ENCODE measurements at regions not wholly inside any gene's neighbourhood (a gene's known extent, or its start where the extent isn't known, plus 50 kb on each side); places are given as distances from the start of the nearest gene placed in this dataset.

DNA sequence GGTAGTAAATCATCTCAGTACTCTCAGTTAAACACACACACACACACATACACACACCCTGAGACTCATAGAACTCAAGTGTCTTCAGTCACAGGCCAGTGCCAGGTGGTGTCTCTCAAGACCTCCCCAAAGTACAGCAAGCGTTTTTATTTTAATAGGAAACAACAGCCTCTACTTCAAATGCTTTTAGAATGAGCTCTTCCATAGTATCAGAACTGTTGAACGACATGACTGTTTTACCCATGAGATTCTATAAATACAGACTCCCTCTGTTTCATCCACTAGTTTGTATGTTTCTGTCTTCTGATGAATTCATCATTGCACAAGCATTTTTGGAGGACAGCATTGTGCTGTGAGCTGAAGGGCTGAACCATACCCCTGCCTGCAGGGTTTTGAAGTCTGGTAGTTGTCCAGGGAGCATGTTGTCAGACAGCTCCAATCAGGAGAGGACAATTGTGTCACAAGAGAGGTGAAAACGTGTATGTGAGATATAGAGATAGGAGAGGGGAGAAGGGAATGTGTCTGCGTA lies 201.0 kb upstream of the BCL6 start:
- FAIRE-seq (no peak), DNase-seq (ENCODE audit: low spot score in 2 of 2) (no peak)

DNA sequence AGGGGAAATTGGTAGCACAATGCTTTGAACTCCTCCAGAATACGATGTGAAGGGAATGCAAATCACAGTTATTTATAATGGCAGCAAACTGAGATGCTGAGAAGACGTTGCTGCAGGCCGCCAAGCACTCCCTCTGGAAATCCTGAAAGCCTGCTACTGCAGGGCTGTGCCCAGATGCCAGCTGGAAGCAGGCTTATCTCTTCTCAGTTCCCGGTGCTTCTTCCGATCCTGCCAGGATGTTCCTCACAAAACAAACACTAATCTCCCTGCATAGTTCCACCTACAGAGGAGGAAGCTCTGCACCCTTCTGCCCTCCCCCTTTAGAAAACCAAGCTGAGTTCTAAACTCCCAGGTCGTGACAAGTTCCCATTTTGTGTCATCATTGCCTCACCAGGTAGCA lies 201.7 kb upstream of the BCL6 start:
- FAIRE-seq (no peak), DNase-seq (ENCODE audit: low spot score in 2 of 2) (no peak)

DNA sequence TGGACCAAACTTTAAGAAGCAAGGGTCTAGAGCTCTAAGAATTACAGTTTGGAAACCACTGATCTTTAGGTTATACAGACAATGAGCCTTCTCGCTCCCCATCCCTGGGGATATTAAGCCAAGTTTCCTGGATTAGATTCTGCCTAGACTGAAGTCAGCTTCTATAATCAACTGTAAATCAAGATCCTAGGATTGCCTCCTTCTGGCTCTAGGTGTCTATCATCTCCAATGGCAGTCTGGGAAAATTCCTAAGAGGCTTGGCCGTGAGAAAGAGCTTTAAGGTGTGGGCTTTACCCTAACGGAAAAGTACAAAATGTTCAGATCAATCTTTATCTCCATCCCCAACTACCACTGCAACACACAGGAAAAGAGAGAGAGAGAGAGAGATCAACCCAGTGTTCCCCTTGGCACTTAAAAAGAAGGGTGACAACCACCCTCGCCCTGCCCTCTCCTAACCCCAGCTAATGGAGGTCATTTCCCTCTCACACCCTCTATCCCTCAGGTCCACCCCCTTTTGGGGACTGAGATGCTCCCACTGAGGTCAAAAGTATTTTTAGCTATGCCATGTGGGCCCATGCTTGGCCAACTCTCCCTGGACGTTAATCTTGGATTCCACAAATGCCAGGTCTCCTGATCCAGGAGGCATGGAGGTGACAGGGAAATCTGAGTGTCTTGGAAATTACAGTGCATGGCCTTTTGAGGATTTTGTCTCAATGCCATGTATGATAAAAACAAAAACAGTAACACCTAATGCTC lies 202.8 kb upstream of the BCL6 start:
- DNase-seq (ENCODE audit: low spot score in 2 of 2): no peak
- FAIRE-seq: no peak

DNA sequence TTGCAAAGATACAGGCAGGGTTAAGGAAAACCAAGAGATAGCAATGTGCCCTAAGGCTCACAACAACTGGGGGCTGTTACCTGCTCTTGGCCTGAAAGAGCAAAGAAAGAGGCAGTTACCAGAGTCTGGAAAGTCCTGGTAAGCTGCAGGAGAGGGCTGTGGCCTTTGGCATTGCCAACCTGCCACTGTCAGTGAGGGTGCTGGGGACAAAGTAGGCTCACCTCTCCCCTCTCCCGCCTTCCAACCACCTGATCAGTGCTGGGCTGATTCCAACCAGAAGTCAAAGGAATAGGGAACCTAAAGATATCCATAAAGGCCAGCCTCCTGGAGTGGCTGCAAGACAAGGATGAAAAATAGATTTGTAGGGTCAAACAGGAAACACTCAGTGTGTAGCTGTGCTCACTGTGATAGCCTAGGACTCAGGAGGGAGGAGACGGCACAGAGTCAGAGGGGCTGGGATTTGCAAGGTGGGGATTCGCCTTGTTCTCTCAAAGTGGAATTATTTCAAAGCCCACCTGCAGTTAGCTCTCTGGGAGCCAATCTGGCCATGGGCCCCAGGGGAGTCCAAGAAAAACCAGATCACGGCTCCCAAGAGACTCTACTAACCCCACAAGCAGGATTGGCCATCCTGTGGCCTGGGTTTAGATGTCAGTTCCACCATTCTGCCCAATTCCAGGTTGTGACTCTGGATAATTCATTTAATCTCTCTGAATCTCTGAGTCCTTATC lies 204.0 kb upstream of the BCL6 start:
- FAIRE-seq: no peak

DNA sequence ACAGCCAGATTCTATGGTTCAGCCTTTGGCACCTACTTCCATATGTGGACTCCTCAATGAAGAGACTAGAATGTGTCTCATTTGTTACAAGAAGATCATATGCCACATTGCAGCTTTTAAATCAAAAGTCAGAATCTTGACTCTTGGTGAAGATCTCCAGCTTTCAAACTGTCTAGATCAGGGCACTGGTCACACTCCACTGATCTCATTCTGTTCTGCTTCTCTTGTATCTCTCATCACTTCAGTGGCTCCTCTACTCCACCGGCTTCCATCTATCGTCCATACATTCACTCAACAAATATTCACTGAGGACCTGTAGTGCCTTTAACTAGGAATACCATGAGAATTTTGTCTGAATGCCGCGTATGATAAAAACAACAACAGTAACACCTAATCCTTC lies 203.3 kb upstream of the LPP start:
- FAIRE-seq (no peak), DNase-seq (ENCODE audit: low spot score in 2 of 2) (no peak)

More for the DNA sequence above, 204.0 kb upstream of the BCL6 start:
- no peak for DNase-seq (ENCODE audit: low spot score in 2 of 2)

DNA sequence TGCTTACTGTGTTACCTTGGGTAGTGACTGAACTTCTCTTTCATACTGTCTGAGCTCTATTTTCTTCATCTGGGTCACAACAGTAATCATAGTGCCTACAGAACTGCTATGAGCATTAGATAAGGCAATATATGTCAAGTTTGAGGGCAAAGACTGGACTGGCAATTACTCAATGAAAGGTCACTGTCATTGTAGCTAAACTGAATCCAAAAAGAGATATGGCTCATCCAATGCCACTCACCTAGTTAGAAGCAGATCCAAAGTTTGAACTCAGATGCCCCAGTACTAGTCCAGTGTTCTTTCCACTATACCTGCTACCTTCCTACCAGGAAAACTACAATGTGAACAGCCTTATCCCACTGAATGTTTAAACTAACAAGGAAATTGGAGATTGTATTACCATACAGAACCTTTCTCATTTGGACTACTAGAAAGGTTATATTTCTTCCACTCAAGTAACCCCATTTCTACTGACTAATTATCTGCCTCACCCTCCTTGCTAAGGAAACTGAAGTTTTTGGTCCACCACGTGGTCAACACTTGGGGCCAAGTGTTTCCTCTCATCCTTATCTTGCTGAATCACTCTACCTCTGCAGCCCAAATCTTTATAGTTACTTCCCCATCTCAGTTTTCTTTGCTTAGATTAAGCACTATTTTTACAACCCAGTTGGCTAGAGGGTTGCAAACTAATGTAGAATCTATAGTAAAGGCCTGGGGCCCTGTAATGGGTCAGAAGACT lies 202.3 kb upstream of the LPP start:
- no peak for FAIRE-seq
- no peak for DNase-seq (ENCODE audit: low spot score in 2 of 2)

DNA sequence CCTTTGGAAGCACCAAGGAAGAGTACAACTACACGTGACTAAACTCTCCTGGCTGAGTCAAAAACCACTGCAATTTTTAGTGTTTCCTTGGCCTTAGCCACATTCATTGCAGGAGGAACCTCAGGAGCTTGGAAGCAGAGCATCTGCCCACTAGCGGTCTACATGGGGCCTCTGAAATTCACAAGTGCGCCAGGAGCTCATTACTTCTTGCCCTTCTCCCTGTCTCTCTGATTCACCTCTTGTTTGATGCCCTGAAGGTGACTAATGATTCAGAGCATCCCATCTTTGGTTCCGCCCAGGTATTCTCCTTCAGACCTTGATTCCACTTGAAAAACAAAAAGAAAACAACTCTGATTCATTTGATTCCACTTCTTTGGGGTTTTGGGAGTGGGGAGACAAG lies 201.1 kb upstream of the LPP start:
- no peak for FAIRE-seq
- no peak for DNase-seq (ENCODE audit: low spot score in 2 of 2)

DNA sequence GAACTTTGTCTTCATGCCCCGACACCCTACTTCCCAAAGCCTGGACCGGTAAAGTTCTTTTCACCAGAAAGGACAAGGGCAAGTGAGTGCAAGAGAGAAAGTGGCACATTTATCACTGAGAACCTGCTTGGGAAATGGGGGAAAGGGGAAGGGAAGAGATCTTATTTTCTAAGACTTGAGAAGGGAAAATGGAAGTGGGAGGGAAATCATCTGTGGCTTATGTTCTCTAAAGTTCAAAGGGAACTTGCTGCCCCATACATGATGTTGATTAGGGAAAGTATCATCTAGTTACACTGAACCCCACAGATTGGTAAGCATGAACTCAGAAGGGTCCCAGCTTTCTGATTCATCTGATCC lies 199.5 kb upstream of the LPP start:
- no peak for FAIRE-seq

DNA sequence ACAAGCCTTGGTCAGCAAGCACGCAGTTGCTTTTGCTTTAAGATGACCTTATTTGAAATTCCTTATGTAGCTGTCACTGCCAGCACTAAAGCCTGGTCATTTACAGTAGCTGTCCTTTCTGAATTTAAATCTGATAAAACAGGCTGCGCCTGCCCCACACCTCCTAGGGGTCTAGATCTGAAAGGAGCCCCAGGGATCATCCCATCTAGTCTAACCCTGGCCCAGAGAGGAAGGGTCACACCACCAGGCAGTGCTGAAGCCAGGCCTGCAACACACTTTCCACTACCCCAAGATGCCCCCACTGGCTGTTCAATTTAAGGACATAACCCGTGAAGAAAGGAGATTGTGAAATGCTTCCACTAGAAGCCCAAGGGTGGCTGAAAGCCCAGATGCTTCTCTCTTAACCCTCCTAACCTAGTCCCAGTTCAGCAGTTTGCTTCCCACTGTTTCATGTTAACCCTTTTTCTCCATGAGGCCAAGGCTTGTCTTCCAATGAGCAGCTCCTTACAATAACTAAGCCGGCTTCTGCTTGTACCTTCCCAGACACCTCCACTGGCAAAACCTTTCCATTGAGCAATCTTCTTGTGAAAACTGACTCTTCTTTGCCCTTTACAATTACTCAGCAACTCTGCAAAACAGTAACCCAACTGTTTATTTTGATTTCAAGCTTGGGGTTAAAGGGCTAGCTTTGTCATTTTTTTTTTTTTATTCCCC lies 198.9 kb upstream of the LPP start:
- DNase-seq (ENCODE audit: low spot score in 2 of 2) (no peak), FAIRE-seq (no peak)

More for the DNA sequence above, 199.5 kb upstream of the LPP start:
- no peak for DNase-seq (ENCODE audit: low spot score in 2 of 2)

DNA sequence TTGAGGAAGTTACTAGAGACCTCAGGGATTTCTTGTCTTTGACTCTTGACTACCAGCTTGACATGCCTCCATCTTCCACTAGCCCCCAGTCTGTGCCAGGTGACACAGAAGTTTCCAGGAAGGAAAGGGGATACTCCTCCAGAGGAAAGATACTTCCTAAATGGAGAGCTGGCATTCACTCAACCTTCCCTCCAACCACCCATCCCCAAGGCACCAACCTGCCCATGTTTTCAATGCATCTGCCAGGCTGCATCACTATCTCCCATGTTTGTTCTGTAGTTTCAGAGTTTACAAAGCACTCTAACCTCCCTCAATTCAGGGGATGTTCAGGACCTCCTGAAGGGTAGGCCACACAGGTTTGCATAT lies 198.4 kb upstream of the LPP start:
- DNase-seq (ENCODE audit: low spot score in 2 of 2) (no peak), FAIRE-seq (no peak)

DNA sequence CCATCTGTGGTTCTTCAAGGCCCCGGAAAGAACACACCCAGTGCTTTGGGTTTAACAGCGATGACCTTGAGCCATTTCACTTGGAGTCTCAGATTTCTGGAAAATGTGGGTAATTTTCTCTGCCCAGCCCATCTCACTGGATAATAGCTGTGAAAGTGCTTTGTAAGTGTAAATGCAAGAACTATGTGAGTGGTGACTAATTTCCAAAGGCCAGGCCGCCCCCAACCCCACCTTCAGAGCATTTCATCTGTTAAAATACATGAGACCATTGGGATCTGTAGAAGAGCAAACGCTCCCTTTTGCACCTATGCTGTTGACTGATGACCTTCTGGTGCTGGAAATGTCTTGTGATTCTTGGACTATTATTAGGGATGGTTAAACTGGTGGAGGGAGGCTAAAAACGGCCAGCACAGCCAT lies 196.8 kb upstream of the LPP start:
- FAIRE-seq (no peak), DNase-seq (ENCODE audit: low spot score in 2 of 2) (no peak)

DNA sequence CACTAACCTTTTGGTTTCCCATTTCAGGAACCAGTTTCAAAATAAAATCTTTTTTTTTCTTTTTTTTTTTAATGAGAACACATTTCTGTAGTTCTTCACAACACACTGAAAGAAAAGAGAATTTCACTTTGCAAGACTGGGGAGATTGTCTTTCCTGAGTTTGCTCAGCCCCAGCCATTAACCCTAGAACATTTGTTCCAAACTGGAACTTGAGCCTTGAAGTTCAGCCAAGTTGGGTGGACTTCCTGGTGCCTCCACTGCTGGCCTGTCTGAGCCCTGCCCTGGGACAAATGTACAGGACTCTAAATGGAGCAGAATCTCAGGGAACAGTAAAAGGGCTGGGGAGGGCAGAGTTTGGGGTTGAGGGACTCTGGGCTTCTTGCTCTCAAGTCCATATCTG lies 196.4 kb upstream of the LPP start:
- no peak for DNase-seq (ENCODE audit: low spot score in 2 of 2)
- no peak for FAIRE-seq

DNA sequence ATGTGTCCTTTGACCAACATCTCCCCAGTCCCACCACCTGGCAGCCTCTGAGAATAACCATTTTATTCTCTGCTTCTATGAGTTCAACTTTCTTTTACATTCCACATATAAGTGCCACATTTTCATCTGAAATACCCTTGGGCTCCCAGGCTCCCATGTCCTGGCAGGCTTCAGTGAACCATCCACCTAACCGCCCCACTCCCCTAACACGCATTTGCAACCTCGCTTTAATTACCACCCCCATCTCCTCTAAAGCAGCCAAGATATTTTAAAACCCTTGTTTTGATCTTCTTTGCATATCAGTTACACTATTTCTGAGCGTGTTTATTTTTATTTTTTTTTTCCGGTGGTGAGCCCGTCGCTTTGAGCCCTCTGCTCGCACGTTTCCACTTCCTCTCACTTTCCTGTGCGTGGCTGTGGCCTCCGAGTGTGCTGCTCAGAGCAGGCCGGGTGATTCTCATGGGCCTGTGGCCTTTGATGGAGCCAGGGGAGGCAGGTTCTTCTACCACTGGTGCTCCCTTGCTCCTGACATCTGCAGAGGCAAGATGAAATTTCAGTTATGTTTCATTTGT lies 195.4 kb upstream of the LPP start:
- DNase-seq (ENCODE audit: low spot score in 2 of 2) (no peak), FAIRE-seq (no peak)

DNA sequence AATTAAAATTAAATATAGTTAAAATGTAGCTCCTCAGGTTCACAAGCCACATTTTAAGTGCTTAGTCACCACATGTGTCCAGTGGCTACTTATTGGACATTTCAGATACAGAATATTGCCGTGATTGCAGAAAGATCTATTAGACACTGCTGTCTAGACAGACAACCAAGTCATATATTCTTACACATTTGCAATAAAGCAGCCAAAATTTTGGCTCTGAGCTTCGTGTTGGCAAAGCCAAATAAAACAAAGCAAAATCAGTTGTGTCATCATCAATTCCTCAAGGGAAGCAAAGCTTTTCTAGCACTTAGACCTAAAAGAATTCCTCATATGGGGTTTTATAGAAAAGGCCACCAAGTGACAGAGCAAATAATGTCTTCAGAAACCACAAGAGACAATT lies 193.1 kb upstream of the LPP start:
- FAIRE-seq (no peak), DNase-seq (ENCODE audit: low spot score in 2 of 2) (no peak)

DNA sequence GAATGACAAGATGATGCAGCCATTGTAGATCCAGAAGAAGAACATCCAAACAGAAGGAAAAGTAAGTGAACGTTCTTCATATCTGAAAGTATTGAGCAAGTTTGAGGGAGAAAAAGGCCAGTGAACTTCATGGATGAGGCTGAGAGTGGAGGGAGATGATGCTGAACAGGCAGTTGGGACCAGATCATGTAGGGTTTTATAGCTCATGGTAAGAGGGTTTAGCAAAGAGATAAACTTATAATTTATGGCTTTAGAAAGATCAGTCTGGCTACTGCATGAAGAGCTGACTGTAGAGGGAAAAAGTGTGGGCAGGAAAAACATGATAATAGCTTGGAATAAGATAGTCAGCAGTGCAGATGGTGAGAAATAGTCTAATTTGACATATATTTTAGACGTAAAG lies 192.6 kb upstream of the LPP start:
- FAIRE-seq: no peak

DNA sequence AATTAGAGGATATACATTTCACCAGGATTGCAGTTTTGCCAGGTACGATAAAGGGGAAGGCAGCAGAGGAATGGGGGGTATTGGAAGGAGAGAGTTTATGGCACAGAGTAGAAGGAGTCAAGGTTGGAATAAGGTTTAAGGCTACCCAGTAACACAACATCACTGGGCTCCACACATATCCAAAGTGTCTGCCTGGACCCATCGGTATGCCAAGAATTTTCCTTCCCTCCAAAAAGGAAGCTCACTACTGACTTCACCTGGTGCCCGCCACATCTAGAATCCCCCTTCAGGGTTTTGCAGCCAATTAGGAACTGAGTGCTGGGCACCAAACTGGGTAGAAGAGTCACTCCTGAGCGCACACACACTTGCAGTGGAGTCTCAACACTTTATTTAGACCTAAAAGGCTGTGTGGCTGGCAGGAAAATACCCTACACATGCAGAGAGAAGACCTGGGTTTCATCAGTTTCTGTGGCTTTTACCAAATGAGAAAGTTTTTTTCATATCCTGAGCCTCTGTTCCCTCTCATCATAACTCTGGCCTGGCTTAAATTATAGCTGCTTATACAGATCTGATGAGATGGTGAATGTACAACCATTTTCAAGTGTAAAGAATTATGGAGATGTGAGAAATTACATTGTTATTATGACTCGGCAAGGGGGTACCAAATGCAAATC lies 190.8 kb upstream of the LPP start:
- FAIRE-seq (no peak), DNase-seq (ENCODE audit: low spot score in 2 of 2) (no peak)

More for the DNA sequence above, 192.6 kb upstream of the LPP start:
- no peak for DNase-seq (ENCODE audit: low spot score in 2 of 2)

DNA sequence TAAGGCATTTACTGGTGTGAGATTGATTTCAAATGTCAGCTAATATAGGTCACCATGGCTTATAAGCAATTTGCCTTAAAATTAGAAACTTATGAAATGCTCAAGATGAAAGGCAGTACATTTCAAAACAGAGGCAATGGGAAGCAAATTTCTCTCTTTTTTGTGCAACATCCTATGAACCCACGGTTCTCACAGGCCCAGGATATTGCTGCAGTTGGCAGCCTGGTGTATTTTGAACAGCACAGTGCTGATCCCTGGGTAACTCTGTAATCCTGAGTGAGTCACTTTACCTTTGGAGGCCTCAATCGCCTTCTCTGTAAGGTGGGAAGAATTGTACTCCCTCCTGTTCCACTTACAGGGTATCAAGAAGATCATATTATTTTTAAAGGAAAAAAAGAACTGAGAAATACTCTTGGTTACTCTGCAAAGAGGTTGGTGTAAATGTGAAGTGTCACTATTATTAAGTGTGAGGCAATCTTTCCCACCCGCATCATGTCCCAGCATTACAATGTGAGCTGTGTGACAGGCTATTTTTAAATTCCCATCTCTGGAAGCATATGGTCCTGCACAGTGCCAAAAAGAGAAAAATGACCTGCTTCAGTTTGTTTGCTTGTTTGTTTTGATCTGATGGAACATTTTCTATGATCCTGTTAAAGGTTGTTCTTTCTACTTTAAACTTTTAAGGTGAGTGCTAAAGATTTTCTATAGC lies 190.1 kb upstream of the LPP start:
- DNase-seq (ENCODE audit: low spot score in 2 of 2) (no peak), FAIRE-seq (no peak)

DNA sequence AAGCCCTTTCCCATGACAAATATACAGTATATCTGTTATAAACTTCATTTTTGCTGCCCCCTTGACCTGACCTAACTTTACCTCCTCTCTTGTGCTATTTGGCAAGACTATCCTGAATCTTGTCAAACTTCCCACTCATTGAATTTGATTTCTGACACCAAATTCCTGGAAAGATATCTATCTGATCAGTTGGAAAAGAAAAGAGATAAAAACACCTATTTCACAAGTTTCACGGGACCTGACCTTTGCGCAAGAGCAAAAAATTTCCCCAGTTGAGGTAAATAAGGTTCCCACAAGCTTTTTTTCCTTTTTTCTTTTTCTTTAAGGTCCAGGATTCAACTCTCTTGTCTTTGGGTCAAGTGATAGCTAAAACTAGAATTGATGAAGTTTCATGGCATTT lies 189.2 kb upstream of the LPP start:
- DNase-seq (ENCODE audit: low spot score in 2 of 2): no peak
- no peak for FAIRE-seq

DNA sequence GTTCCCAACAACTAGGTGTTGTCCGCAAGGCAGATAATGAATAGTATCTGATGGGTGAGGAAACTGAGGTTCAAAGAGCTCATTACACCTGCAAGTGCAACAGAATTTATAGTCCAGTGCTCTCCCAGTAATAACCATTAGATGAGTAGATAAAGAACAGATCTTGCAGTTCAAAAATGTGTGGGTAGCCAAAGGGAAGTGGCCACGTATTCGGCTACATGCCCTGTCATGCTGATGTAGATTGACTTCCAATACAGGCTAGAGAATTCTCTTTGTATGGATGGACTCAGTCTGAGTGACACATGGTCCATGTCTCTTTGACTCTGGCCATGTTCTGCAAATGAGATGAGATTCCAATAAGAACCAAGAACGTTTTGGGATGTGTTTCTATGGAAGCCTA lies 187.9 kb upstream of the LPP start:
- FAIRE-seq (no peak), DNase-seq (ENCODE audit: low spot score in 2 of 2) (no peak)

All from frontal cortex (tissue), 3 donors.